HepG2 (cell line): ENCODE measurements at regions not wholly inside any gene's neighbourhood (a gene's known extent, or its start where the extent isn't known, plus 50 kb on each side); places are given as distances from the start of the nearest gene placed in this dataset.

ENCODE experiments used
- CREM ChIP-seq, 2 experiments: sonication (generic) in 1 of 2; formaldehyde crosslinking in 1 of 2; IDR thresholded peaks; 2 replicates each; pipeline versions ENCODE4 v1.4.0 to v1.6.1; 2016 to 2020; ENCODE audit warnings: antibody characterized with exemption in 1 of 2, mild to moderate bottlenecking in 1 of 2, missing genetic modification reagents in 1 of 2
- CTCF ChIP-seq: sonication (generic); formaldehyde crosslinking; IDR thresholded peaks from 2 replicates; pipeline ENCODE4 v1.5.0; 2020; ENCODE audit warnings: mild to moderate bottlenecking, missing genetic modification reagents, moderate library complexity
- EZH2 ChIP-seq: conservative IDR thresholded peaks from 2 replicates; pipeline ENCODE4 v1.6.1; 2012; ENCODE audit warnings: mild to moderate bottlenecking, low read depth, low read length, moderate library complexity
- FOXM1 ChIP-seq: sonication (generic); formaldehyde crosslinking; IDR thresholded peaks from 2 replicates; pipeline ENCODE4 v1.5.0; 2020; ENCODE audit warnings: missing genetic modification reagents
- IRX3 ChIP-seq: sonication (generic); formaldehyde crosslinking; IDR thresholded peaks from 2 replicates; pipeline ENCODE4 v1.8.1; 2023; ENCODE audit warnings: mild to moderate bottlenecking, low read depth, missing genetic modification reagents, borderline replicate concordance
- REST ChIP-seq, 2 experiments: IDR thresholded peaks; 2 replicates each; pipeline ENCODE4 v1.6.1; 2011 to 2012; ENCODE audit warnings: low read length in 2 of 2, borderline replicate concordance in 1 of 2, low read depth in 1 of 2, mild to moderate bottlenecking in 1 of 2, moderate library complexity in 1 of 2
- TAF1 ChIP-seq: sonication (generic); formaldehyde crosslinking; IDR thresholded peaks from 2 replicates; pipeline ENCODE4 v1.4.0; 2020; ENCODE audit warnings: missing genetic modification reagents
- ZNF501 ChIP-seq: sonication (generic); formaldehyde crosslinking; IDR thresholded peaks from 2 replicates; pipeline ENCODE4 v1.5.1; 2020; ENCODE audit warnings: mild to moderate bottlenecking, moderate library complexity, missing genetic modification reagents
- ZSCAN21 ChIP-seq: sonication (generic); formaldehyde crosslinking; IDR thresholded peaks from 2 replicates; pipeline ENCODE4 v1.8.0; 2022; ENCODE audit warnings: mild to moderate bottlenecking, missing genetic modification reagents, moderate library complexity, borderline replicate concordance

DNA sequence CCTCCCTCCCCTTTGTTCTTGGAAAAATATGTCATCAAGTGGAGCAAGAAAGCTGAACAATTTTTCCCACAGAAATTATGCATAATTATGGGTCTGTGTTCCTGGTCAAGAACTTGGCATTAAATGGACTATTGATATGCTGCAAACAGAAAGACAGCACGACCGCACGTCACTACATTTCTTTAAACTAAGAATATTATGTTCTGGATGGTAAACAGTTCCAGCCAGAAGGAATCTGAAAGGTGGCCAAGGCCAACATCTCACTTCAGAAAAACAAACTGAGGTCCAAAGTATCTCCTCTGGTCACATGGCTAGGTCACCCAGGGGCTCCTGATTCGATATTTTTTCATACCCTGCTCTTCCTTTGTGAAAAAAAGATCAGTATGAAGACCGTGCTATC is 173.3 kb upstream of the GAS1 start:
- TF ChIP-seq REST (IDR thresholded peaks at IDR 0.05; ENCODE audit: borderline replicate concordance in 1 of 2, low read depth in 1 of 2, low read length in 2 of 2) = no peak
- TF ChIP-seq CREM (IDR thresholded peaks at IDR 0.05) = no peak
- TF ChIP-seq CREM (CRISPR knock-in tag; IDR thresholded peaks at IDR 0.05) = no peak
- TF ChIP-seq ZNF501 = no peak
- no peak for TF ChIP-seq FOXM1
- TF ChIP-seq ZSCAN21 (CRISPR knock-in tag) = no peak
- no peak for TF ChIP-seq CTCF (CRISPR knock-in tag)
- no peak for TF ChIP-seq IRX3 (CRISPR knock-in tag)
- no peak for TF ChIP-seq TAF1 (CRISPR knock-in tag)
- no peak for TF ChIP-seq EZH2
